NCI-H187 (cell line): ENCODE measurements at regions not wholly inside any gene's neighbourhood (a gene's known extent, or its start where the extent isn't known, plus 50 kb on each side); places are given as distances from the start of the nearest gene placed in this dataset.
"Not testable (repeated sequence)": the region's sequence is repeated elsewhere in the genome, so short reads cannot be mapped to it uniquely, and the experiment has no call there.

Experiments
- DNase-seq, 2 experiments: peaks; one replicate each; lab custom pipeline; 2025; lab: John Stamatoyannopoulos, UW

- DNase-seq = no peak
Observed at GRCh38 chr12:131438881-131439280, 272.0 kb upstream of the SFSWAP start.

- not testable (repeated sequence) for DNase-seq
Observed at GRCh38 chr12:131439752-131440151, 271.1 kb upstream of the SFSWAP start.

GRCh38 chr12:131440209-131441059 lies 270.5 kb upstream of the SFSWAP start:
- not testable (repeated sequence) for DNase-seq

GRCh38 chr12:131441060-131441396 lies 269.9 kb upstream of the SFSWAP start:
- no peak for DNase-seq

DNA sequence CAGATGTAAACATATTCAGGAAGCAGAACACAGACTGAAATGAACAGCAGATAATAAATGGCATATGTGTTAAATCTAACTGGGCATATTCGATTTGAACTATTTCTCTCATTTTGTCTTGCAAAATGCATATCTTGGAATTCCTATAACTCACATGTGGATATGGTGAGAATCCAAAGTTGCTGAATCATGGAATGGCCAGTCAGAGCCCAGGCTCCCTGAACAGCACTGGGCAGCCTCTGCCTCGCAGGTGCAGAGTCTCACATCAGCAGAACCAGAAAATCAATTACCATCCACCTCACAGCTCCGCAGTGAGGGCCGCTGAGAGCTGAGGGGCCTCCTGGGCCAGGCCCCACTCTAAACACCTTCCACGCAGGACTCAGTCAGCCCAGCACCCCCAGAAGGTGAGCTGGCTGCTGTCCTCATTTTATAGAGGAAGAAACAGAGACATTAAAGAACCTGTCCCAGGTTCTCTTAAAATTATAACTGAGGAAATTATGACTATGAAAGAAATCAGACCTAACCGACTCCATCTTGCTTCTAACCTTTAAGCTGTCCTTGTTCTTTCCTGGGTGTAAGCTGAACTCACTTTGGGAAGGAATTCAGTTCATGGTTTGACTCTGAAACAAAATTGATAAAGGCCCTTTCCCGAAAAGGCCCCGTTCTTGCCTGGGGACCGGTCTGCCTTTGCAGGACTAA lies 269.1 kb upstream of the SFSWAP start:
- DNase-seq = no peak

DNA sequence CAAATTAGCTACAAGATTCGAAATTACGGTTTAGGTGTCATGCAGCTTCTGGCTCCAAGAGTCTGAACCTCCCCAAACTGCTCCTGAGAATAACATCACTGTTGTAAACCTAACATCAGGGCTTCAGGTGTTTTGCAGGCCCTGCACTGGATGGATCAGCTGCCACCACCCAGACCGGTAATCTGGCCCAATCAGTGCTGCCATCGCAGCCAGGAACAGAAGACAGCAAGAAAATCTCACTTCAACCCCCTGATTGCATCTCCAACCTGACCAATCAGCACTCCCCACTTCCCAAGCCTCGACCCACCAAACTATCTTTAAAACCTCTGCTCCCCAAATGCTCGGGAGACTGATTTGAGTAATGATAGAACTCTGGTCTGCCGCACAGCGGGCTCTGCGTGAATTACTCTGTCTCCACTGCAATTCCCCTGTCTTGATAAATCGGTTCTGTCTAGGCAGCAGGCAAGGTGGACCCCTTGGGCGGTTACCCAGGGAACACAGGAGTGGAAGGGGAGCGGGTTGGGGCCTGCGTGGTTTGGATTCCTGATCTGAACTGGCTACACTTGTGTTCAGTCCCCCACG lies 268.5 kb upstream of the SFSWAP start:
- no peak for DNase-seq

GRCh38 chr12:131443019-131444000 lies 267.6 kb upstream of the SFSWAP start:
- DNase-seq = no peak

DNA sequence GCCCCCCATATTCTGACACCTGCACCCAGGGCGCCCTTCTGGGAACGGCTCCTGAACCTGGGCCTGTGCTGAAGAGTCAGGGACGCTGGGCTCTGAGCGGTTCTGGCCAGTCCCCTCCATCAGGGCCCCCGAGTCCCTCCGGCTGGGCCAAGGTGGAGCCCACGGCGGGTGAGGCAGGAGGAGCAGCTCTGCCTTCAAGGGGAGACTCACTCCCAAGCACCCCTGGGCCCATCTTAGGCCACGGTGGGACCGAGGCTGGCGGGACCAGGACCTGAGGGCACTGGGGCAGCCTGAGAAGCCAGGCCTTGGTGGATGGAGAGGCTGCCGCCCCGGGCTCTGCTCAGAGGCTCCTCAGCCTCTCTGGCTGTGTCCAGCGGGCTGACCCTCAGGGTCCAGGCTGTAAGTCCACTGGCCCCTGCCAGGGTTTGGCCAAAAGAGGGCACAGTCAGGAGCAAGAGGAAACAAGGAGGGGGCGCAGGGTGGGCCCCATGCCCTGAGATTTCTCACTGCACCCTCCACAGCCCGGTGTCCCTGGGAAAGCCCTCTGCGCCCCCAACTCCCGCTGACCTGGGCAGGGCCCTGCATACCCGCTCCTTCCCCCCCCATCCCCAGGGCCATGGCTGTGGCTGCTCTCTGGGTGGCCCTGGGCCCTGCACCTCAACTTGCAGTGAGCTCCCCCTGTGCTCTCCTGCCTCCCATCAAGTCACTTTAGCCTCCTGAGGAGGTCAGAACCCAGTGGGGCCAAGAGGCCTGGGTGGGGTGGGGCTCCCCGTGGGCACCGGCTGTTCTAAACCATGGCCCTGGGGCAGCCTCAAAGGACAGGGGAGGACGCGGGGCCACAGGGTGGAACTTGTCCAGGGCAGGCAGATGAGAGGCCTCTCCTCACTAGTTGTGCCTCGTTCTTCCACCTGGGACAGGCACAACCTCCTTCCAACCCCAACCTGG lies 266.4 kb upstream of the SFSWAP start:
- no peak for DNase-seq

GRCh38 chr12:131445184-131445774 lies 265.6 kb upstream of the SFSWAP start:
- no peak for DNase-seq

DNA sequence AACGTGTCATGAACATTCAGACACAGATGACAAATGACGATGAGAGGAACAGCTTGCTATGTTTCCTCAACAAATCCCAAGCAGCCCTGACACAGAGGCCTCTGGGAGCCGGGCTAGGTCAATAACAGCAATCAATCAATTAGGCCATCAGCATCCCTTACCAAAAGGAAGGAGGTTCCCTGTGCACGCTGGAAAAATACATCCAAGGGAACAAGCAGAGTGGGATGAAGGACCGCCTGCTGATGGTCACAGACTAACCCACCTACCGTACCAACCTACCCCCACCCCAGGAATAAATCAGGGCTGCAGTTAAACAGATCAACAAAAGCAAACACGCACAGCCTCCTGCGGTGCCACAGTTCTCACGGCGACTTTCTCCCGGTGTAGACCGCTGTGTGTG lies 265.1 kb upstream of the SFSWAP start:
- no peak for DNase-seq

DNA sequence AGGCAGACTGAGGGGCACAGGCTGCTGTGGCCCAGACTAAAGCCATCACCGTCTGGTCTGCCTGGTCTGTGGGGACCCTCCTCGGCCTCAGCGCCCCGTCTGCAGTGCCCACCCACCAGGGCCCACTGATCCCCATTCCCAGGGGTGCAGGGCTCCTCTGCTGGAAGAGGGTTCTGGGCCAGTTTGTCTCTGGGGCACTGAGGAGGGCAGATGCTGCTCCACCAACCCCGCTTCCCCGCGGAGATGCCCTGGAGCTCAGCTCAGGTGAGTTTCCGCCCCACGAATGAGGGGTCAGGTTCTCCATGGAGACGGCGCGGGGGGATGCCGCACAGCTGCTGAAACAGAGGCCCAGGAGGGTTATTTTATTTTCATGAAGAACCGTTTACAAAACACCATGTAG lies 263.3 kb upstream of the SFSWAP start:
- DNase-seq = not testable (repeated sequence)

GRCh38 chr12:131448254-131448795 lies 262.6 kb upstream of the SFSWAP start:
- no peak for DNase-seq

DNA sequence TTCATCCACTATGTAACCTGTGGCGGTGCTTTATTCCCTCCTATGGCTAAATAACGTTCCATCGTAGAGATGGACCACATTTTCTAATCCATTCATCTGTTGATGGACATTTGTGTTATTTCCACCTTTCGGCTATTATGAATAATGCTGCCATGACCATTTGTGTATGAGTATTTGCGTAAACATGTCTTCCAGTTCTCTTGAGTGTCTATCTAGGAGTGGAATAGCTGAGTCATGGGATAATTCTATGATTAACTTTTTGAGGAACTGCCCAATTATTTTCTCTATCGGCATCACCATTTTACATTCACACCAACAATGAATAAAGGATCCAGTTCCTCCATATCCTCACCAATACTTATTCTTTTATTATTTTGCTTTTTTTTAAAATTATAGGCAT lies 261.9 kb upstream of the SFSWAP start:
- no peak for DNase-seq

- no peak for DNase-seq
Observed at GRCh38 chr12:131452444-131452860, 258.4 kb upstream of the SFSWAP start.

DNA sequence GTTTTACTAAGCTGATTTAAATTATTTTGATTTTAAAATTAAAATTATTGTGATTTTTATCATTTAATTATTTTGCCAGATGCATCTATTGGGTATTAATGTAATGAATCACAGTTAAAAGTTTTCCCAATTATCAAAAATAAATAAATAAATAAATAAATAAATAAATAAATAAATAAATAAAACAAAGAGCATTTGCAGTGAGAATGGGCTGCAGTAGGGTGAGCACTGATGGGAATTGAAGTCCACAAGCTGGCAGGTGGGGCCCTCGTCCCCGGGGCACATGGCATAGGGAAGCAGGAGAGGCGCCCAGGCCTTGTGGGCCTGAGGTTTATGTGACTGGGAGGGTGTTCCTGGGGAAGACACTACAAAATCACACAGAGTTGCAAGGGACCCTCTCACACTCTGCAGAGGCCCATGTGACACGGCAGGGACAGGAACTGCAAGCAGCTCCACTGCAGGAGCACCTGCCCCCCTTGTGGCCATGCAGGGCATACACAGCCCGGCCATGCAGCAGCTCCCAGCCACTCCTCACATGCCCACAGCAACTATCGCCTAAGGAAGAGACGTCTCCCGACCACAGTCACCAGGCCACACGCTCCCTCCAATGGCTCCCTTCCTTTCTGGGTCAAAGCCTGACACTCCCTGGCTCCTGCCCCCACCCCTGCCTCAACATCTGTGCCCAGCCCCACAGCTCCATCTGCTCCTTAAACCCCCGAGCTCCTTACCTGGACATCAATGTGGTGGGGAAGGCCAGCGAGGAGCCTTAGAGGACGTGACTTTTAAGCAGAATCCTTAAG lies 256.3 kb upstream of the SFSWAP start:
- DNase-seq = peak in 1 of 2 experiments; percentile 8

- DNase-seq = no peak
Observed at GRCh38 chr12:131455218-131455506, 255.7 kb upstream of the SFSWAP start.

GRCh38 chr12:131455581-131456110 lies 255.2 kb upstream of the SFSWAP start:
- DNase-seq = no peak

DNA sequence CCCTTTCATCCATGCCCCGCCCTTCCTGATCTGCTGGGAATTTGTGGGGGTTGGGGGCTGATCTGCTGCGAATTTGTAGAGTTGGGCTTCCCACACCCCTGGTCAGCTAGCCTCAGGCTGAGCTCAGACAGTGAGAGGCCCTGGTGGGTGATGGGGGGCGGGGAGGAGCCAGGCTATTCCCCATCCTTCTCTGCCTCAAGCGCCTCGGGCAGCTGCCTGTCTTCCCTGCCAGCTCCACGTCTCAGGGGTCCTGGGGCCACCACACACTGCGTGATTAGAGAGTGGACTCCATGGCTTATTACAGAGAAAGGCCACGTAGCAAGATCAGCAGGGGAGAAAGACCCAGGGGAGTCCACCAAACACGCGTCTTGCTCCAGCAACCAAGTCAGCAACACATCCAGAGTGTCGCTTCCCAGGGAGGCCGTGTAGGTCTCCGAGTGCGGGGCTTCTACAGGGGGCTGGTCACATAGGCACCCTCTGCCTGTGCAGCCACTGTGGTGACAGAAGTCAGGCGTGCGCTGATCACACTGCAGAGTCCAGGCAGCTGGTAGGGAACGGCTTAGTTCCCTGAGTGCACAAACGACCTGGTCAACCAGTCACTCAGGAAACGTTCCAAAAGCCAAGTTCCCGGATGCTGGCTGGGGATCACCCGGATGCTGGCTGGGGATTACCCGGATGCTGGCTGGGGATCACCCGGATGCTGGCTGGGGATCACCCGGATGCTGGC lies 254.4 kb upstream of the SFSWAP start:
- DNase-seq = no peak

DNA sequence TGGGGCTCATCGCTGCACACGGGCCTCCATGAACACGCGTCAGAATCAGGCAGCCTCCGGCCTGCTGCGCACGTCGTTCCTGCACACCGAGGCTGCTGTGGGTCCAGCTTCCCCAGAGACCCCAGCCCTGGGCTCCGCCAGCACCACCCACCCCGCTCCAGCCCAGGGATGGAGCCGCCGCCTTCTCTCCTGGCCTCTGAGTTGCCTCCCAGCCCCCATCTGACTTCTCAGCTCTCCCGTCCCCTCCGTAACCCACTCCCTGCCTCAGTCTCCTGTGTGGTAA lies 253.9 kb upstream of the SFSWAP start:
- no peak for DNase-seq
